ENCODE measurements at regions not wholly inside any gene's neighbourhood (a gene's known extent, or its start where the extent isn't known, plus 50 kb on each side); places are given as distances from the start of the nearest gene placed in this dataset.
"Not testable (repeated sequence)": the region's sequence is repeated elsewhere in the genome, so short reads cannot be mapped to it uniquely, and the experiment has no call there.

DNA sequence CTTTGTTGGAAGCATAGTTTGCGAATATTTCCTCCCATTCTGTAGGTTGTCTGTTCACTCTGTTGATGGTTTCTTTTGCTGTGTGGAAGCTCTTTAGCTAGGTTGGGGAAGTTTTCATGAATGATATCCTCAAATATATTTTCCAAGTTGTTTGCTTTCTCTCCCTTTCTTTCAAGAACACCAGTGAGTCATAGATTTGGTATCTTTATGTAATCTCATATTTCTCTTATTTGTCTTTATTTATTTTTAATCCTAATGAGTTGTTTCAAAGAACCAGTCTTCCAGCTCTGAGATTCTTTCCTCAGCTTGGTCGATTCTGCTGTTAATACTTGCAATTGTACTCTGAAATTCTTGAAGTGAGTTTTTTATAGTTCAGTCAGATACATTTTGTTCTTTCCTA lies 628.0 kb upstream of the ID4 start:
- H3K4me1 ChIP-seq (ENCODE audit: control insufficient read depth, insufficient read depth, low read length, unreplicated experiment): no peaks in the 10 kb centered on the region

GRCh38 chr6:19210849-19211590 lies 626.1 kb upstream of the ID4 start:
- Histone ChIP-seq H3K4me1 (ENCODE audit: control insufficient read depth, insufficient read depth, low read length, unreplicated experiment) (no peaks in the 10 kb centered on the region), H3K27me3 (ENCODE audit: insufficient read depth, low read length) (no peaks in the 10 kb centered on the region), H3K36me3 (ENCODE audit: insufficient read depth, low read length) (no peaks in the 10 kb centered on the region), H3K4me3 (ENCODE audit: low read depth, low read length) (no peak overlapping the region), H3K27ac (ENCODE audit: low read depth, low read length) (no peak overlapping the region), H3K79me2 (ENCODE audit: control insufficient read depth, insufficient read depth, low read length, unreplicated experiment) (no peaks in the 10 kb centered on the region), H2AFZ (ENCODE audit: low read length, unreplicated experiment) (no peak overlapping the region)

More for the DNA sequence above, 628.0 kb upstream of the ID4 start:
- H3K79me2 ChIP-seq (ENCODE audit: control insufficient read depth, insufficient read depth, low read length, unreplicated experiment): no peaks in the 10 kb centered on the region
- no peak overlapping the region for H3K27ac ChIP-seq (ENCODE audit: low read depth, low read length)
- no peaks in the 10 kb centered on the region for H3K36me3 ChIP-seq (ENCODE audit: insufficient read depth, low read length)
- no peaks in the 10 kb centered on the region for H3K27me3 ChIP-seq (ENCODE audit: insufficient read depth, low read length)
- H2AFZ ChIP-seq (ENCODE audit: low read length, unreplicated experiment): no peak overlapping the region
- no peak overlapping the region for H3K4me3 ChIP-seq (ENCODE audit: low read depth, low read length)

GRCh38 chr6:19214231-19214630 lies 622.9 kb upstream of the ID4 start:
- H3K4me1 ChIP-seq (ENCODE audit: control insufficient read depth, insufficient read depth, low read length, unreplicated experiment): no peaks in the 10 kb centered on the region
- H3K79me2 ChIP-seq (ENCODE audit: control insufficient read depth, insufficient read depth, low read length, unreplicated experiment): no peaks in the 10 kb centered on the region
- no peak overlapping the region for H2AFZ ChIP-seq (ENCODE audit: low read length, unreplicated experiment)
- H3K4me3 ChIP-seq (ENCODE audit: low read depth, low read length): no peak overlapping the region
- H3K27me3 ChIP-seq (ENCODE audit: insufficient read depth, low read length): no peaks in the 10 kb centered on the region
- no peak overlapping the region for H3K27ac ChIP-seq (ENCODE audit: low read depth, low read length)
- no peaks in the 10 kb centered on the region for H3K36me3 ChIP-seq (ENCODE audit: insufficient read depth, low read length)

DNA sequence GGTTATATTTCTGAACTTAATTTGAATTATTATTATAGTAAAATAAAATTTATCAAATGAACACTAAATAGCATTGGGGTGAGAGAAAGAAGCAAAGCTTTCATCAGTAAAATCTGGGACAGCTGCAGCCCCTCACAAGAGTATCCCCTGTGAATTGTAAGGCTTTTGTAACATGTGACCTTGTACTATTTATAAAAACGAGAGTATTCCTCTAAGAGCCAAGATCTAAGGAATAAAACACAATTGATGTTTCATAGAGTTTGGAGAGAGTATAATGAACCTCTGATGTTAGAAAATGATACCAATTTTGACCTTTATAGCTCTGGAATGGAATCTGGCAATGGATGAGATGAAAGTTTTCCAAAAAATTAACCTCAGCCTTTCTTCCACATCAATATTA lies 617.2 kb upstream of the ID4 start:
- H3K27me3 ChIP-seq (ENCODE audit: insufficient read depth, low read length): no peaks in the 10 kb centered on the region
- no peak overlapping the region for H3K27ac ChIP-seq (ENCODE audit: low read depth, low read length)
- H3K36me3 ChIP-seq (ENCODE audit: insufficient read depth, low read length): no peaks in the 10 kb centered on the region
- no peak overlapping the region for H3K4me3 ChIP-seq (ENCODE audit: low read depth, low read length)
- no peaks in the 10 kb centered on the region for H3K79me2 ChIP-seq (ENCODE audit: control insufficient read depth, insufficient read depth, low read length, unreplicated experiment)
- no peak overlapping the region for H2AFZ ChIP-seq (ENCODE audit: low read length, unreplicated experiment)
- no peaks in the 10 kb centered on the region for H3K4me1 ChIP-seq (ENCODE audit: control insufficient read depth, insufficient read depth, low read length, unreplicated experiment)

DNA sequence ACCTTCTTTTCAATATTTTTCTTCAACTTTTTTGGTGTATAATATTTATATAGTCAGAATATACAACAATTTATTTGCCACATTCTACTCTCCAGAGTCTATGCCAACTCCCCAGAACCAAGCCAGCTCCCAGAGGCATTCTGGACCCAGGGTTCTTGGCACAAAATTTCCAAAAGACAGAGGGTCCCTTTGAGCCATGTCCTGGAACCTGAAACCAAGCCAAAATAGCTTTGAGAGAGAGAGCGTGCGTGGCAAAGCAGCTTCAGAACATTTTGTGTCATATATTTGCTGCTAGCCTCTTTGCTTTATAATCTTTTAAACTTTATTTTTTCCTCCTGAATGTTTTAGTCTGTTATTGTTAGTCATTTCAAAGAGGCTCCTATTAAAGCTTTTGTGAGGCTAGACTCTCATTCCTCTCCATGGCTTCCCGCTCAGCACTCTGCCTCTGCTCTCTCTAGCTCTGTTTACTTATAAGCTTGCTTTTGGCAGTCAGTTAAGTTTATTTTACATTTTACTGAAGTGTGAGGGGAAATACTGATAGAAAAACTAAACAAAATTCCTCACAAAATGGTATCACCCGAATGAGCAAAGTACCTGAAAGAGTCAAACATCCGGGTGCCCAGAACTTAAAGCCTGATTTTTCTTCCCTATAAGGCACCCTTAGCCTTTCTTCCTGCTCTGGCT lies 605.1 kb upstream of the ID4 start:
- H3K79me2 ChIP-seq (ENCODE audit: control insufficient read depth, insufficient read depth, low read length, unreplicated experiment): no peaks in the 10 kb centered on the region
- H2AFZ ChIP-seq (ENCODE audit: low read length, unreplicated experiment): no peak overlapping the region
- H3K36me3 ChIP-seq (ENCODE audit: insufficient read depth, low read length): no peaks in the 10 kb centered on the region
- no peaks in the 10 kb centered on the region for H3K4me1 ChIP-seq (ENCODE audit: control insufficient read depth, insufficient read depth, low read length, unreplicated experiment)
- H3K27me3 ChIP-seq (ENCODE audit: insufficient read depth, low read length): no peaks in the 10 kb centered on the region
- H3K4me3 ChIP-seq (ENCODE audit: low read depth, low read length): no peak overlapping the region
- H3K27ac ChIP-seq (ENCODE audit: low read depth, low read length): no peak overlapping the region

- H3K4me3 ChIP-seq (ENCODE audit: low read depth, low read length): no peak overlapping the region
- no peaks in the 10 kb centered on the region for H3K4me1 ChIP-seq (ENCODE audit: control insufficient read depth, insufficient read depth, low read length, unreplicated experiment)
- H3K27ac ChIP-seq (ENCODE audit: low read depth, low read length): no peak overlapping the region
- H3K79me2 ChIP-seq (ENCODE audit: control insufficient read depth, insufficient read depth, low read length, unreplicated experiment): no peaks in the 10 kb centered on the region
- no peaks in the 10 kb centered on the region for H3K27me3 ChIP-seq (ENCODE audit: insufficient read depth, low read length)
- no peaks in the 10 kb centered on the region for H3K36me3 ChIP-seq (ENCODE audit: insufficient read depth, low read length)
- H2AFZ ChIP-seq (ENCODE audit: low read length, unreplicated experiment): no peak overlapping the region
These were observed 591.5 kb upstream of the ID4 start for GRCh38 chr6:19245656-19246055.

GRCh38 chr6:19247181-19247580 lies 590.0 kb upstream of the ID4 start:
- H3K27me3 ChIP-seq (ENCODE audit: insufficient read depth, low read length): not testable (repeated sequence)

DNA sequence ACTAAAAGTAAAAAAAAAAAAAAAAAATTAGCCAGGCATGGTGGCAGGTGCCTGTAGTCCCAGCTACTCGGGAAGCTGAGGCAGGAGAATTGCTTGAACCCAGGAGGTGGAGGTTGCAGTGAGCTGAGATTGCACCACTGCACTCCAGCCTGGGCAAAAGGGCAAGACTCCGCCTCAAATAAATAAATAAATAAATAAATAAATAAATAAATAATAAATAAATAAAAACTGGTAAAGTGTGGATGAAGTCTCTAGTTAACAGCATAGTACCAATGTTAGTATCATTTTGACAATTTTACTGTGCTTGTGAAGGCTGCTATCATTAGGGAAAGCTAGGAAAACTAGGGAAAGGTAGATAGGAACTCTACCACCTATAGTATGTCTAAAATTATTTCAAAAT lies 581.0 kb upstream of the ID4 start:
- H2AFZ ChIP-seq (ENCODE audit: low read length, unreplicated experiment); H3K36me3 ChIP-seq (ENCODE audit: insufficient read depth, low read length); H3K27me3 ChIP-seq (ENCODE audit: insufficient read depth, low read length); H3K27ac ChIP-seq (ENCODE audit: low read depth, low read length); H3K4me1 ChIP-seq (ENCODE audit: control insufficient read depth, insufficient read depth, low read length, unreplicated experiment); H3K79me2 ChIP-seq (ENCODE audit: control insufficient read depth, insufficient read depth, low read length, unreplicated experiment); H3K4me3 ChIP-seq (ENCODE audit: low read depth, low read length): not testable (repeated sequence)

More at GRCh38 chr6:19247181-19247580, 590.0 kb upstream of the ID4 start:
- not testable (repeated sequence) for H3K36me3 ChIP-seq (ENCODE audit: insufficient read depth, low read length); H3K4me1 ChIP-seq (ENCODE audit: control insufficient read depth, insufficient read depth, low read length, unreplicated experiment); H3K27ac ChIP-seq (ENCODE audit: low read depth, low read length); H2AFZ ChIP-seq (ENCODE audit: low read length, unreplicated experiment); H3K4me3 ChIP-seq (ENCODE audit: low read depth, low read length); H3K79me2 ChIP-seq (ENCODE audit: control insufficient read depth, insufficient read depth, low read length, unreplicated experiment)

GRCh38 chr6:19261642-19262041 lies 575.5 kb upstream of the ID4 start:
- Histone ChIP-seq H3K4me3 (ENCODE audit: low read depth, low read length) (no peak overlapping the region), H3K4me1 (ENCODE audit: control insufficient read depth, insufficient read depth, low read length, unreplicated experiment) (no peaks in the 10 kb centered on the region)

GRCh38 chr6:19268117-19268516 lies 569.1 kb upstream of the ID4 start:
- Histone ChIP-seq H3K4me1 (ENCODE audit: control insufficient read depth, insufficient read depth, low read length, unreplicated experiment) (no peaks in the 10 kb centered on the region), H3K27me3 (ENCODE audit: insufficient read depth, low read length) (no peaks in the 10 kb centered on the region), H3K79me2 (ENCODE audit: control insufficient read depth, insufficient read depth, low read length, unreplicated experiment) (no peaks in the 10 kb centered on the region), H3K27ac (ENCODE audit: low read depth, low read length) (no peak overlapping the region), H2AFZ (ENCODE audit: low read length, unreplicated experiment) (no peak overlapping the region), H3K4me3 (ENCODE audit: low read depth, low read length) (no peak overlapping the region), H3K36me3 (ENCODE audit: insufficient read depth, low read length) (no peaks in the 10 kb centered on the region)

More at GRCh38 chr6:19261642-19262041, 575.5 kb upstream of the ID4 start:
- no peaks in the 10 kb centered on the region for H3K27me3 ChIP-seq (ENCODE audit: insufficient read depth, low read length)
- H3K79me2 ChIP-seq (ENCODE audit: control insufficient read depth, insufficient read depth, low read length, unreplicated experiment): no peaks in the 10 kb centered on the region
- no peak overlapping the region for H3K27ac ChIP-seq (ENCODE audit: low read depth, low read length)
- H3K36me3 ChIP-seq (ENCODE audit: insufficient read depth, low read length): no peaks in the 10 kb centered on the region
- H2AFZ ChIP-seq (ENCODE audit: low read length, unreplicated experiment): no peak overlapping the region

DNA sequence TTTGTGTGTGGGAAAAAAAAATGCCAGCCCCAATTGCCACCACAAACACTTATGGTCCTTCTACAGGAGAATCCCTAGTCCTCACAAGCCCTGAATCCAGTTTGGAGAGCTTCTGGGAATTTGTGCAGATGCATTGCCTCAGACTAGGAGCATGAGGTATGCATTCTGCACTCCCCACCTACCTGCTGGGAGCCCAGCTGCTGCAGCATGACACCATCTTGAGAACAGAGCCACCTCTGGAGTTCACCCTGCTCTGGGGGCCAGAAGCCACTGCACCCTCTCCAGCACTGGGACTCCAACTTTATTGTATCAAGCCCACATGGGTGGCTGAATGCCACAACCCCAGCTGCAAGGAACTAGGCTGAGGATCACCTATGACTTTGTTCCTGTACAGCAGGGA lies 568.5 kb upstream of the ID4 start:
- Histone ChIP-seq H3K36me3 (ENCODE audit: insufficient read depth, low read length) (no peaks in the 10 kb centered on the region), H3K4me3 (ENCODE audit: low read depth, low read length) (no peak overlapping the region), H3K27ac (ENCODE audit: low read depth, low read length) (no peak overlapping the region), H2AFZ (ENCODE audit: low read length, unreplicated experiment) (no peak overlapping the region), H3K27me3 (ENCODE audit: insufficient read depth, low read length) (no peaks in the 10 kb centered on the region), H3K4me1 (ENCODE audit: control insufficient read depth, insufficient read depth, low read length, unreplicated experiment) (no peaks in the 10 kb centered on the region), H3K79me2 (ENCODE audit: control insufficient read depth, insufficient read depth, low read length, unreplicated experiment) (no peaks in the 10 kb centered on the region)
